Activated CD4-positive, alpha-beta T cell treated with anti-CD3 and anti-CD28 coated beads, Interleukin-2, amount 10 ng/mL, durations not matched to agents 7 days and 5 days (primary cell): ENCODE measurements at regions not wholly inside any gene's neighbourhood (a gene's known extent, or its start where the extent isn't known, plus 50 kb on each side); places are given as distances from the start of the nearest gene placed in this dataset.

Source experiments
- CTCF ChIA-PET: fragments of 350-600 bp; sonication (Branson Sonifier 250); formaldehyde crosslinking; loops from one replicate; lab custom pipeline; 2021; ENCODE audit warnings: antibody characterized with exemption; lab: Charles Lee
- POLR2A ChIA-PET: fragments of 350-600 bp; sonication (Branson Sonifier 250); formaldehyde crosslinking; loops from one replicate; lab custom pipeline; 2021; ENCODE audit warnings: antibody characterized with exemption; lab: Charles Lee
- DNase-seq: peaks from one replicate; pipeline ENCODE4 v3.0.0-alpha.2; 2020
- H3K27ac Mint-ChIP-seq: one replicate; pipeline ENCODE4 v1.8.0; 2021; ENCODE audit warnings: mild to moderate bottlenecking, moderate library complexity, mixed read lengths
- H3K27me3 Mint-ChIP-seq: one replicate; pipeline ENCODE4 v1.8.0; 2021; ENCODE audit warnings: mixed read lengths
- H3K36me3 Mint-ChIP-seq: one replicate; pipeline ENCODE4 v1.8.0; 2021; ENCODE audit warnings: low read depth, mixed read lengths
- H3K4me1 Mint-ChIP-seq: one replicate; pipeline ENCODE4 v1.8.0; 2021; ENCODE audit warnings: mixed read lengths
- H3K4me3 Mint-ChIP-seq: one replicate; pipeline ENCODE4 v1.8.0; 2021; ENCODE audit warnings: mild to moderate bottlenecking, moderate library complexity, mixed read lengths
- H3K9me3 Mint-ChIP-seq: one replicate; pipeline ENCODE4 v1.8.0; 2021; ENCODE audit warnings: mixed read lengths

- ChIA-PET POLR2A (interaction anchor here (0.6 kb wide), 1 partner anchor 316 kb away, joined by 9 read pairs; no protein-coding TSS in a partner anchor), CTCF (no interaction called here)
- DNase-seq = no peak
- Mint-ChIP-seq H3K36me3 (peaks cover 2% of the 10 kb centered on the region), H3K4me1 (peaks cover 42% of the 10 kb centered on the region), H3K27me3 (peaks cover 2% of the 10 kb centered on the region), H3K9me3 (peaks cover 5% of the 10 kb centered on the region), H3K27ac (no peak overlapping the region), H3K4me3 (no peak overlapping the region)
Observed at GRCh38 chr1:199170711-199171110, 531.9 kb downstream of the PTPRC start.

GRCh38 chr1:199172171-199173124, 533.6 kb downstream of the PTPRC start:
- H3K9me3 Mint-ChIP-seq = peaks cover 5% of the 10 kb centered on the region
- DNase-seq = no peak
- H3K4me1 Mint-ChIP-seq = peaks cover 42% of the 10 kb centered on the region
- H3K27me3 Mint-ChIP-seq = peaks cover 5% of the 10 kb centered on the region
- H3K27ac Mint-ChIP-seq = peak overlapping the region; percentile 31
- H3K4me3 Mint-ChIP-seq = no peak overlapping the region
- ChIA-PET CTCF (no interaction called here), POLR2A (interaction anchor here (1.0 kb wide), 1 partner anchor 9 kb away, joined by 3 read pairs; no protein-coding TSS in a partner anchor)
- H3K36me3 Mint-ChIP-seq = peaks cover 2% of the 10 kb centered on the region

GRCh38 chr1:199173356-199173755, 534.5 kb downstream of the PTPRC start:
- POLR2A ChIA-PET = interaction anchor here (0.6 to 1.0 kb wide), 2 partner anchors 10 to 130 kb away, joined by 3 read pairs; no protein-coding TSS in a partner anchor

GRCh38 chr1:199174336-199174735, 535.5 kb downstream of the PTPRC start:
- Mint-ChIP-seq H3K4me3 (no peak overlapping the region), H3K9me3 (peaks cover 5% of the 10 kb centered on the region), H3K36me3 (peaks cover 2% of the 10 kb centered on the region), H3K4me1 (peaks cover 34% of the 10 kb centered on the region), H3K27me3 (peaks cover 7% of the 10 kb centered on the region), H3K27ac (no peak overlapping the region)
- DNase-seq = no peak
- ChIA-PET POLR2A (no interaction called here), CTCF (no interaction called here)

More at GRCh38 chr1:199173356-199173755, 534.5 kb downstream of the PTPRC start:
- Mint-ChIP-seq H3K4me3 (peak overlapping the region; percentile 9), H3K9me3 (peaks cover 5% of the 10 kb centered on the region), H3K27ac (peak overlapping the region; percentile 67), H3K4me1 (peaks cover 41% of the 10 kb centered on the region), H3K27me3 (peaks cover 5% of the 10 kb centered on the region), H3K36me3 (peaks cover 2% of the 10 kb centered on the region)
- CTCF ChIA-PET = no interaction called here
- DNase-seq = peak; percentile 41

GRCh38 chr1:199176713-199177112, 537.9 kb downstream of the PTPRC start:
- H3K27me3 Mint-ChIP-seq = peaks cover 8% of the 10 kb centered on the region
- ChIA-PET POLR2A (no interaction called here), CTCF (no interaction called here)
- no peaks in the 10 kb centered on the region for H3K9me3 Mint-ChIP-seq
- H3K27ac Mint-ChIP-seq = no peak overlapping the region
- no peaks in the 10 kb centered on the region for H3K36me3 Mint-ChIP-seq
- H3K4me1 Mint-ChIP-seq = peaks cover 29% of the 10 kb centered on the region
- H3K4me3 Mint-ChIP-seq = no peak overlapping the region
- no peak for DNase-seq

- no peak for DNase-seq
- no peaks in the 10 kb centered on the region for H3K36me3 Mint-ChIP-seq
- no peak overlapping the region for H3K4me3 Mint-ChIP-seq
- peaks cover 28% of the 10 kb centered on the region for H3K4me1 Mint-ChIP-seq
- ChIA-PET POLR2A (no interaction called here), CTCF (no interaction called here)
- H3K27ac Mint-ChIP-seq = no peak overlapping the region
- H3K9me3 Mint-ChIP-seq = no peaks in the 10 kb centered on the region
- peaks cover 8% of the 10 kb centered on the region for H3K27me3 Mint-ChIP-seq
Observed at GRCh38 chr1:199177241-199177640, 538.4 kb downstream of the PTPRC start.

GRCh38 chr1:199178646-199179045, 539.8 kb downstream of the PTPRC start:
- no peak overlapping the region for H3K4me3 Mint-ChIP-seq
- no peak for DNase-seq
- ChIA-PET POLR2A (no interaction called here), CTCF (no interaction called here)
- H3K4me1 Mint-ChIP-seq = peaks cover 17% of the 10 kb centered on the region
- H3K9me3 Mint-ChIP-seq = no peaks in the 10 kb centered on the region
- H3K36me3 Mint-ChIP-seq = no peaks in the 10 kb centered on the region
- H3K27ac Mint-ChIP-seq = no peak overlapping the region
- H3K27me3 Mint-ChIP-seq = peaks cover 8% of the 10 kb centered on the region

- H3K4me1 Mint-ChIP-seq = peaks cover 5% of the 10 kb centered on the region
- H3K27ac Mint-ChIP-seq = no peak overlapping the region
- no peaks in the 10 kb centered on the region for H3K9me3 Mint-ChIP-seq
- ChIA-PET POLR2A (no interaction called here), CTCF (no interaction called here)
- H3K27me3 Mint-ChIP-seq = peaks cover 3% of the 10 kb centered on the region
- H3K4me3 Mint-ChIP-seq = no peak overlapping the region
- DNase-seq = no peak
- no peaks in the 10 kb centered on the region for H3K36me3 Mint-ChIP-seq
Observed at GRCh38 chr1:199182186-199182843, 543.5 kb downstream of the PTPRC start.

GRCh38 chr1:199184180-199184579, 545.3 kb downstream of the PTPRC start:
- CTCF ChIA-PET = interaction anchor here (0.6 kb wide), 1 partner anchor 1438 kb away, joined by 3 read pairs; no protein-coding TSS in a partner anchor
- Mint-ChIP-seq H3K36me3 (no peaks in the 10 kb centered on the region), H3K4me3 (no peak overlapping the region), H3K27ac (no peak overlapping the region), H3K27me3 (peaks cover 2% of the 10 kb centered on the region), H3K4me1 (peaks cover 5% of the 10 kb centered on the region), H3K9me3 (no peaks in the 10 kb centered on the region)
- no peak for DNase-seq
- POLR2A ChIA-PET = no interaction called here

- CTCF ChIA-PET = interaction anchor here (1.2 kb wide), 1 partner anchor 12 kb away, joined by 3 read pairs; no protein-coding TSS in a partner anchor
- DNase-seq = no peak
- H3K4me1 Mint-ChIP-seq = no peaks in the 10 kb centered on the region
- H3K4me3 Mint-ChIP-seq = no peak overlapping the region
- H3K27me3 Mint-ChIP-seq = no peaks in the 10 kb centered on the region
- H3K9me3 Mint-ChIP-seq = no peaks in the 10 kb centered on the region
- no peaks in the 10 kb centered on the region for H3K36me3 Mint-ChIP-seq
- H3K27ac Mint-ChIP-seq = no peak overlapping the region
- POLR2A ChIA-PET = no interaction called here
Observed at GRCh38 chr1:199194862-199195261, 556.0 kb downstream of the PTPRC start.

- H3K9me3 Mint-ChIP-seq = no peaks in the 10 kb centered on the region
- H3K4me3 Mint-ChIP-seq = no peak overlapping the region
- CTCF ChIA-PET = no interaction called here
- H3K27ac Mint-ChIP-seq = no peak overlapping the region
- H3K36me3 Mint-ChIP-seq = no peaks in the 10 kb centered on the region
- POLR2A ChIA-PET = no interaction called here
- no peaks in the 10 kb centered on the region for H3K27me3 Mint-ChIP-seq
- H3K4me1 Mint-ChIP-seq = no peaks in the 10 kb centered on the region
- DNase-seq = no peak
Observed at GRCh38 chr1:199197695-199198094, 558.9 kb downstream of the PTPRC start.

- DNase-seq = no peak
- H3K9me3 Mint-ChIP-seq = no peaks in the 10 kb centered on the region
- CTCF ChIA-PET = no interaction called here
- POLR2A ChIA-PET = no interaction called here
- no peaks in the 10 kb centered on the region for H3K4me1 Mint-ChIP-seq
- H3K27ac Mint-ChIP-seq = no peak overlapping the region
- no peaks in the 10 kb centered on the region for H3K36me3 Mint-ChIP-seq
- H3K27me3 Mint-ChIP-seq = no peaks in the 10 kb centered on the region
- no peak overlapping the region for H3K4me3 Mint-ChIP-seq
Observed at GRCh38 chr1:199202331-199202730, 563.5 kb downstream of the PTPRC start.

- POLR2A ChIA-PET = no interaction called here
- Mint-ChIP-seq H3K4me3 (no peak overlapping the region), H3K27ac (no peak overlapping the region), H3K4me1 (no peaks in the 10 kb centered on the region), H3K27me3 (peaks cover 2% of the 10 kb centered on the region), H3K36me3 (no peaks in the 10 kb centered on the region), H3K9me3 (no peaks in the 10 kb centered on the region)
- DNase-seq = no peak
- CTCF ChIA-PET = interaction anchor here (0.6 to 0.9 kb wide), 2 partner anchors 383 to 1871 kb away, joined by 3 read pairs; no protein-coding TSS in a partner anchor
Observed at GRCh38 chr1:199204231-199204630, 565.4 kb downstream of the PTPRC start.
